Pancreas (tissue), 10 donors: ENCODE measurements at regions not wholly inside any gene's neighbourhood (a gene's known extent, or its start where the extent isn't known, plus 50 kb on each side); places are given as distances from the start of the nearest gene placed in this dataset.

Experiments
- ATAC-seq, 4 donors: fragments of 200-7000 bp; cut with Tn5 transposase; one replicate each; pipeline versions ENCODE4 v1.8.0 to v1.9.1; 2020; ENCODE audit warnings: mild to moderate bottlenecking in 4 of 4, moderate library complexity in 4 of 4
- DNase-seq, 6 donors: peaks; one replicate each; pipeline ENCODE4 v3.0.0-alpha.2; 2020
- FAIRE-seq: peaks from 2 replicates; lab custom pipeline; 2012; peaks lifted over from hg19 to GRCh38; lab: Jason Lieb, UNC
- H3K27ac ChIP-seq, 4 donors: fragments of 200-600 bp; sonication (generic); 1 replicate in 3 of 4; 2 replicates in 1 of 4; pipeline versions ENCODE4 v1.5.0 to v1.8.0; 2020
- H3K27me3 ChIP-seq, 4 donors: fragments of 200-600 bp; one replicate each; pipeline ENCODE4 v1.8.0; 2021
- H3K36me3 ChIP-seq, 3 donors: fragments of 200-600 bp; sonication (generic) in 1 of 3; one replicate each; pipeline versions ENCODE4 v1.5.0 to v1.8.0; 2020 to 2021
- H3K4me1 ChIP-seq, 3 donors: fragments of 200-600 bp; one replicate each; pipeline ENCODE4 v1.8.0; 2021
- H3K4me3 ChIP-seq, 4 donors: fragments of 200-600 bp; sonication (generic) in 2 of 4; one replicate each; pipeline versions ENCODE4 v1.5.0 to v1.8.0; 2020 to 2021
- H3K9me3 ChIP-seq, 4 donors: fragments of 200-600 bp; one replicate each; pipeline ENCODE4 v1.8.0; 2021
- WGBS, 2 donors: extraction: QIAGEN DNeasy Blood & Tissue Kit; methylation state at CpG; one replicate each; pipeline ENCODE4 v1.1.7; 2013; 5-methylcytosine and 5-hydroxymethylcytosine counted together
- intact Hi-C, 3 donors: fragments of 100-400 bp; cut with DNase I; formaldehyde crosslinking; loops; one replicate each; pipeline versions ENCODE4 v1.11.1 to v1.14.2; 2022
- TF ChIP-seq, protein P1 (sequence below), 4 donors: fragments of 200-600 bp; sonication (generic) in 3 of 4; IDR thresholded peaks; one replicate each; pipeline versions ENCODE4 v1.5.0 to v1.8.0; 2021; ENCODE audit warnings: antibody characterized with exemption in 4 of 4
- donor health status: healthy with polysubstance abuse.
- donor health status: DM: no; HTN: no; CAD: no; lungs with moderate emphysema.
- donor health status: DM: no; HTN: no; CAD: no.
- donor health status: control.
- donor health status: control.
- donor health status: Bipolar disorder and iron deficiency.
- donor health status: DM: yes; HTN: yes; CAD: no.
- donor health status: DM: no; HTN: no; CAD: no.
- donor health status: DM: no; HTN: no; CAD: no.
- donor health status: DM: yes; HTN: yes; CAD: no.

DNA sequence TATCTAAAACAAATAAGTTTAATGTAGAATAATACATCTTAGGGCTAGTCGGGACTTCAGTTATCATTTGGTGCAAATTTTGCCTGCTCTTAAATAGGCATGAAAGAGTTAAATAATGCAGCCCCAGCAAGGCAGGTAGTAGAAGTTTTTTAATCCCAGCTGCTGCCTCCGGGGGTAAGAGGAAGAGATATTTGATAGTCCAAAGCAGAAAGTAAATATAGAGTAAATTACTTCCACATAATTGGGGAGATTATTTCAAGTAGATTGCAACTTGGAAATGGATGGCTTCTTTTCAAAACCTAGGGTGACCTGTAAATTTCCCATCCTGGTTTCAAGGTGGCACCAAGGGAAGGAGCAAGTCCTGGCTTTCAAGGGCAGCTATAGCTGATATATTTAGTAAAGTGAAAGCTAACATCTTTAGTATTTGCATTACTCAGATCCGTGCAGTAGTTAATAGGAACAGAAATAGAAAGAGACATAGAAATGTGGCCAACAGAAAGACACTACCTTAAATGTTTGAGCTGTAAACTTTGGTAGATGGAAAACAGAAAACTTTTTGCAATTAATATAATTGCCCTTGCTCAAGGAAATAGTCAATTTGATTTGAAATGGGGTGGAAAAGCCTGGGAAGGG, 109.1 kb downstream of the LMO4 start:
- Histone ChIP-seq H3K9me3 (no peaks in the 10 kb centered on the region), H3K4me3 (no peak overlapping the region), H3K36me3 (no peaks in the 10 kb centered on the region), H3K27me3 (no peaks in the 10 kb centered on the region), H3K4me1 (no peaks in the 10 kb centered on the region), H3K27ac (no peak overlapping the region)
- WGBS, 2 donors: 49 to 50% methylated on average over 3 of the region's 3 CpGs
- DNase-seq (no peak), ATAC-seq (no peak), FAIRE-seq (no peak)
- intact Hi-C loops: no loop called here
- TF ChIP-seq, protein P1, sequence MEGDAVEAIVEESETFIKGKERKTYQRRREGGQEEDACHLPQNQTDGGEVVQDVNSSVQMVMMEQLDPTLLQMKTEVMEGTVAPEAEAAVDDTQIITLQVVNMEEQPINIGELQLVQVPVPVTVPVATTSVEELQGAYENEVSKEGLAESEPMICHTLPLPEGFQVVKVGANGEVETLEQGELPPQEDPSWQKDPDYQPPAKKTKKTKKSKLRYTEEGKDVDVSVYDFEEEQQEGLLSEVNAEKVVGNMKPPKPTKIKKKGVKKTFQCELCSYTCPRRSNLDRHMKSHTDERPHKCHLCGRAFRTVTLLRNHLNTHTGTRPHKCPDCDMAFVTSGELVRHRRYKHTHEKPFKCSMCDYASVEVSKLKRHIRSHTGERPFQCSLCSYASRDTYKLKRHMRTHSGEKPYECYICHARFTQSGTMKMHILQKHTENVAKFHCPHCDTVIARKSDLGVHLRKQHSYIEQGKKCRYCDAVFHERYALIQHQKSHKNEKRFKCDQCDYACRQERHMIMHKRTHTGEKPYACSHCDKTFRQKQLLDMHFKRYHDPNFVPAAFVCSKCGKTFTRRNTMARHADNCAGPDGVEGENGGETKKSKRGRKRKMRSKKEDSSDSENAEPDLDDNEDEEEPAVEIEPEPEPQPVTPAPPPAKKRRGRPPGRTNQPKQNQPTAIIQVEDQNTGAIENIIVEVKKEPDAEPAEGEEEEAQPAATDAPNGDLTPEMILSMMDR (IDR thresholded peaks at IDR 0.05): no peak

DNA sequence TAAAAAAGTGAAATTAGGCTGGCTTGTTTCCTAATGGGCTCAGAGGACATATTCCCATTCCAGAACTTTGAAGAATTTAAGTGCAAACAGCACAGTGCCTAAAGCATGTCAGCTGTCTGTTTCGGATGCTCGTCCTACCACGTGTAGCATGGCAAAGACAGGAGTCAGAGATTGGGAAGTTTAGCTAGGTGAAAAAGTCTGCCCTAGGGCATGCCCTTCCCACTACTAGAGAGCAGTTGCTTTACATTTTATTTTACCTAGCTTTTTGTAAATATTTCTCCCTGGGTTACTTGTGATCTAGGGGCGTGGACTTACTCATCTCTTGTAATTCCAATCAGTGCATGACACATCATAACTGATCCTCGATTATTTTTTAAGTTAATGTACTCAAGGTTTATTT, 111.1 kb downstream of the LMO4 start:
- no peak overlapping the region for H3K27ac ChIP-seq
- 65 to 73% methylated on average over 5 of the region's 5 CpGs for WGBS, 2 donors
- TF ChIP-seq, protein P1 (IDR thresholded peaks at IDR 0.05): no peak
- intact Hi-C loops: no loop called here
- DNase-seq (no peak), FAIRE-seq (no peak), ATAC-seq (no peak)
- H3K4me3 ChIP-seq: no peak overlapping the region
- H3K4me1 ChIP-seq: no peaks in the 10 kb centered on the region
- no peaks in the 10 kb centered on the region for H3K9me3 ChIP-seq
- H3K36me3 ChIP-seq: no peaks in the 10 kb centered on the region
- H3K27me3 ChIP-seq: no peaks in the 10 kb centered on the region

DNA sequence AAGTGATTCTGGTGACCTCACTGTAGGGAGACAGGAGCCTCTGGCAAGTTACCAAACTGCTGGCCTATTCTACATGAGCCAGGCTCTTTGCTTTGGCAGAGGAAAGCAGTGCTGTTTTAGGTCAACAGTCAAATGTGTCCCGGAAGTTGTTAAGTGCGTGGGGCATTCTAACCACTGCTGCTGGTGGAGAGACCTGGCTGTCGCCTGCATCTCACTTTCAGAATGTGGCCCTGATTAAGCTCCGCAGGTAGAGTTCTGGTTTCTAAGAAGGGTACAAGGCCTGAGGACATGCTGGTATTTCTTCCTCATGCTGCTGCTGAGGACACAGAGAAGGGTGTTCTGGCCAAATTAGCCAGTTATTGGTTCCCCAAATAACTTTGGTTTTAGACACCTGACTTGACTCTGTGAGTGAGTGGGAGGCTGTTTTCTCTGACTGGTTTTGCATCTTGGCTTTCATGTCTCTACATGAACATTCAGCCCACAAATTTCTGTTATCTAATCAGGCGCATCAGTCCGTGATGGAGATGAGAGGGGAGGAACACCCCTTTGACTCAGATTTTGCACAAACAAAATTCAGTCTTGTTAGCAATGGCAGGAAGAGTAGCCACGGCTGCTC, 120.8 kb downstream of the LMO4 start:
- ATAC-seq (peak; percentile 84 to 98 (median 92)), DNase-seq (peak in 4 of 6 donors; percentile 50 to 72 (median 64)), FAIRE-seq (no peak)
- TF ChIP-seq, protein P1 (IDR thresholded peaks at IDR 0.05): no peak
- peaks cover 0 to 8% (median 0%) of the 10 kb centered on the region in 3 donors for H3K4me1 ChIP-seq
- intact Hi-C loops: no loop called here
- H3K4me3 ChIP-seq: no peak overlapping the region
- 55 to 56% methylated on average over 7 of the region's 7 CpGs for WGBS, 2 donors
- no peaks in the 10 kb centered on the region for H3K9me3 ChIP-seq
- no peaks in the 10 kb centered on the region for H3K27me3 ChIP-seq
- no peak overlapping the region for H3K27ac ChIP-seq
- no peaks in the 10 kb centered on the region for H3K36me3 ChIP-seq

DNA sequence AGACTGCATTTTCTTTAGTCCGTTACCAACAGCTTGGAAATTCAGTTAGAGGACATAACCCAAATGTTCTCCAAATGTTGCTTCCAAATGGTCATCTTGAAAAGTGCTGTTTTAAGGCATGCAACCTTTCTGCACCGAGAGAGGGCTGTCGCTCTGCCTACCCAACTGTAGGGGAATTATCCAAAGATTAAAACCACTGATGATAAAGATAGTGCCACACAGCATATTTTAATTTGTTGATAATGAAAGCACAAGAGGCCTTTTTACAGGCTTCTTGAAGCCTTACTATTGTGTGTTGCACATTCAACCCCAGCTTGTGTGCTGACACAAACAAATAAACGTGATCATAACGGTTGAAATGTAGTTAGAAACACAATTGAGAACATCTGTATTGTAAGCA, 121.5 kb downstream of the LMO4 start:
- no peaks in the 10 kb centered on the region for H3K36me3 ChIP-seq
- peaks cover 0 to 8% (median 0%) of the 10 kb centered on the region in 3 donors for H3K4me1 ChIP-seq
- no peak overlapping the region for H3K4me3 ChIP-seq
- intact Hi-C loops: no loop called here
- 87 to 90% methylated on average over 5 of the region's 5 CpGs for WGBS, 2 donors
- no peak overlapping the region for H3K27ac ChIP-seq
- ATAC-seq (no peak), FAIRE-seq (no peak), DNase-seq (no peak)
- no peaks in the 10 kb centered on the region for H3K27me3 ChIP-seq
- H3K9me3 ChIP-seq: no peaks in the 10 kb centered on the region
- TF ChIP-seq, protein P1 (IDR thresholded peaks at IDR 0.05): no peak

DNA sequence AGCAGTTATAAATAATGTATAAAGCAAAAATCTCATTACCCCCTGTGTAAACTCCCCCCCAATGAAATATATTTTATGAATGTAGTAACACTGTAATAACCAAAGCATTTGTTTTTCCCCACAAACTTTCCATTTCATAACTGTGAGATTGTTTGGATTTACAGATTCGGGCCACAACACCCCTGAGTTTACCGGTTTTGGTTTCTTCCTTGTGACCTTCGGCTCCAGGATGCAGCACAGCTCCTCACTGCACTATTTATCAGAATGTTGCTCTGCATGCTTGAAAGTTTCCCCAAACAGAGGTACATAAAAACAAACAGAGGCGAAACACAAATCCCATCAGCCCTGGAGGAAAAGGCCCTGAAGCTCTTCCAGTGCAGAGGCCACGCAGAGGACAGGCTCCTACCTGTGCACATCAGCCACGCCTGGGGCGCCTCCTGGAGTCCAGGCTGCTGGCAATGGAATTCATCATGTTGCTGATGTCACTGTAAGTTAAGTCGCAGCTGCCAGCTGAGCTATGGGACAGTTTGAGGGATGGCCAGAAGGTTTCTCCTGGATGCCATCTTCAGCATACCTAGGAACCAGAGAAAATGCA, 122.0 kb downstream of the LMO4 start:
- Histone ChIP-seq H3K9me3 (no peaks in the 10 kb centered on the region), H3K27me3 (no peaks in the 10 kb centered on the region), H3K4me3 (no peak overlapping the region), H3K36me3 (no peaks in the 10 kb centered on the region), H3K27ac (no peak overlapping the region), H3K4me1 (peaks cover 0 to 8% (median 0%) of the 10 kb centered on the region in 3 donors)
- FAIRE-seq (no peak), ATAC-seq (no peak), DNase-seq (no peak)
- intact Hi-C loops: no loop called here
- TF ChIP-seq, protein P1 (IDR thresholded peaks at IDR 0.05): no peak
- 83 to 84% methylated on average over 8 of the region's 8 CpGs for WGBS, 2 donors
